ENCODE measurements at regions not wholly inside any gene's neighbourhood (a gene's known extent, or its start where the extent isn't known, plus 50 kb on each side); places are given as distances from the start of the nearest gene placed in this dataset.

- TF ChIP-seq ZNF8 (CRISPR knock-in tag; IDR thresholded peaks at IDR 0.05) (no peak), CREB5 (CRISPR knock-in tag; IDR thresholded peaks at IDR 0.05; ENCODE audit: low read depth) (no peak), RARB (CRISPR knock-in tag; IDR thresholded peaks at IDR 0.05) (no peak), ISL1 (CRISPR knock-in tag; IDR thresholded peaks at IDR 0.05) (no peak), GLIS3 (CRISPR knock-in tag; IDR thresholded peaks at IDR 0.05) (no peak), PATZ1 (CRISPR knock-in tag; IDR thresholded peaks at IDR 0.05; ENCODE audit: borderline replicate concordance) (no peak)
- ATAC-seq, result no peak
These were observed 1145.0 kb downstream of the MAT2B start for GRCh38 chr5:164650427-164650826.

GRCh38 chr5:164651546-164652275, 1146.3 kb downstream of the MAT2B start:
- ATAC-seq, result no peak
- TF ChIP-seq GLIS3 (CRISPR knock-in tag; IDR thresholded peaks at IDR 0.05), result no peak
- TF ChIP-seq PPARA (CRISPR knock-in tag; IDR thresholded peaks at IDR 0.05; ENCODE audit: borderline replicate concordance), result no peak
- TF ChIP-seq TSHZ2 (CRISPR knock-in tag; IDR thresholded peaks at IDR 0.05), result no peak
- TF ChIP-seq ISL1 (CRISPR knock-in tag; IDR thresholded peaks at IDR 0.05), result no peak
- TF ChIP-seq ARNTL (CRISPR knock-in tag; IDR thresholded peaks at IDR 0.05; ENCODE audit: borderline replicate concordance, low read depth), result no peak
- no peak for TF ChIP-seq ZNF565 (CRISPR knock-in tag; conservative IDR thresholded peaks at IDR 0.05; ENCODE audit: low read depth)

GRCh38 chr5:164652276-164652660, 1146.8 kb downstream of the MAT2B start:
- TF ChIP-seq CSRNP3 (CRISPR knock-in tag; IDR thresholded peaks at IDR 0.05) (no peak), ISL1 (CRISPR knock-in tag; IDR thresholded peaks at IDR 0.05) (no peak), ESRRG (CRISPR knock-in tag; IDR thresholded peaks at IDR 0.05) (no peak), ZNF8 (CRISPR knock-in tag; IDR thresholded peaks at IDR 0.05) (no peak), CREB5 (CRISPR knock-in tag; IDR thresholded peaks at IDR 0.05; ENCODE audit: low read depth) (no peak), PATZ1 (CRISPR knock-in tag; IDR thresholded peaks at IDR 0.05; ENCODE audit: borderline replicate concordance) (no peak), ZFP3 (CRISPR knock-in tag; IDR thresholded peaks at IDR 0.05) (no peak), CSDC2 (CRISPR knock-in tag; IDR thresholded peaks at IDR 0.05) (no peak), ZNF565 (CRISPR knock-in tag; conservative IDR thresholded peaks at IDR 0.05; ENCODE audit: low read depth) (no peak), TCF4 (CRISPR knock-in tag; IDR thresholded peaks at IDR 0.05; ENCODE audit: borderline replicate concordance) (no peak), TSHZ2 (CRISPR knock-in tag; IDR thresholded peaks at IDR 0.05) (no peak), BACH2 (CRISPR knock-in tag; IDR thresholded peaks at IDR 0.05; ENCODE audit: borderline replicate concordance) (no peak), ZNF70 (CRISPR knock-in tag; IDR thresholded peaks at IDR 0.05) (no peak), PPARA (CRISPR knock-in tag; IDR thresholded peaks at IDR 0.05; ENCODE audit: borderline replicate concordance) (no peak), RARB (CRISPR knock-in tag; IDR thresholded peaks at IDR 0.05) (no peak), SNAI2 (CRISPR knock-in tag; IDR thresholded peaks at IDR 0.05) (no peak)
- ATAC-seq, result no peak

All from SK-N-SH treated with all-trans-retinoic acid at 6 μM for 48 hours (cell line).